ENCODE measurements at regions not wholly inside any gene's neighbourhood (a gene's known extent, or its start where the extent isn't known, plus 50 kb on each side); places are given as distances from the start of the nearest gene placed in this dataset.

DNA sequence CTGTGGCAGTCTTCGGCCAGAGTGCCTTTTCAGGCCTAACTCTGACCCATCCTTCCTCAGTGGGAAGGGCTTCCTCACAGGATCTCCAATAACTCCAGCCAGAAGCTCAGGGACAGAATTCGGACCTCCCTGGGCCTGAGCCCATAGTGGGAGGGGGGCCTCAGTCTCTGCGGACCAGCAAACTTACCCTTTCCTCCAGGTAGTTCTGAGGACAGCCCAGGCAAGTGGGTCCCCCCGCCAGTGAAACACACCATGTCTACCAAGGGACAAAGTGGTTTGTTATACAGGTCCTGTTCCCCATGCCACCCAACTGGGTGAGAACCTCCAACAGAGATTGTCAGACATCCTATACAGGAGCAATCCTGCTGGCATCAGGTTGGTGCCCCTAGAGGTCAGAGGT, 350.4 kb downstream of the RAB28 start:
- H3K27me3 ChIP-seq (ENCODE audit: control insufficient read depth in 2 of 2, insufficient read depth in 1 of 2, low read length in 1 of 2) = no peaks in the 10 kb centered on the region
- peaks cover 0 to 8% of the 10 kb centered on the region in 2 donors for H3K9me3 ChIP-seq (ENCODE audit: control insufficient read depth in 2 of 2, insufficient read depth in 1 of 2, low read length in 1 of 2)
- no peak overlapping the region for H3K4me3 ChIP-seq (ENCODE audit: low read length in 2 of 2)
- no peak overlapping the region for H3K27ac ChIP-seq (ENCODE audit: low read depth in 1 of 2, low read length in 1 of 2)
- no peaks in the 10 kb centered on the region for H3K4me1 ChIP-seq (ENCODE audit: control insufficient read depth in 2 of 2, insufficient read depth in 2 of 2, low read length in 2 of 2)
- 98% methylated on average over 4 of the region's 4 CpGs for WGBS
- no peaks in the 10 kb centered on the region for H3K36me3 ChIP-seq (ENCODE audit: control insufficient read depth in 2 of 2, insufficient read depth in 2 of 2, low read length in 1 of 2)
- DNase-seq (ENCODE audit: low read depth in 6 of 9, low spot score in 9 of 9) = no peak

DNA sequence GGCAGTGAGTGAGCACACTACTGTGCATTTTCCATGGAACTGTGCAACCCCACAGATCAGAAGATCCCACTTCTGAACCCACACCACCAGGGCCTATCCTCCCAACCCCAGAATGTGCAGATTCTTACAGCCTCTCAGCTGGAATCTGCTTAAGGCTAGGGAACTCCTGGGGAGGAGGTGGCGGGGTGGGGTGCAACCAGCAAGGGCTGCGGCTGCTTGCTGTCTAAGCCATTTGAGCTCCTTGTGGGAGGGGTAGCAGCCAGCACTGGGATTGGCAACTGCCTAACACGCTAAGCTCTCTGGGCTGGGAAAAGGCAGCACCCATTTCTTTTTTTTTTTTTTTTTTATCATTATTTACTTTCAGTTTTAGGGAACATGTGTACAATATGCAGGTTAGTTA, 353.3 kb downstream of the RAB28 start:
- H3K4me3 ChIP-seq (ENCODE audit: low read length in 2 of 2) = no peak overlapping the region
- H3K27me3 ChIP-seq (ENCODE audit: control insufficient read depth in 2 of 2, insufficient read depth in 1 of 2, low read length in 1 of 2) = no peaks in the 10 kb centered on the region
- WGBS = 59% methylated on average over 3 of the region's 3 CpGs
- DNase-seq (ENCODE audit: low read depth in 6 of 9, low spot score in 9 of 9) = no peak
- no peak overlapping the region for H3K27ac ChIP-seq (ENCODE audit: low read depth in 1 of 2, low read length in 1 of 2)
- no peaks in the 10 kb centered on the region for H3K36me3 ChIP-seq (ENCODE audit: control insufficient read depth in 2 of 2, insufficient read depth in 2 of 2, low read length in 1 of 2)
- H3K9me3 ChIP-seq (ENCODE audit: control insufficient read depth in 2 of 2, insufficient read depth in 1 of 2, low read length in 1 of 2) = peaks cover 0 to 8% of the 10 kb centered on the region in 2 donors
- no peaks in the 10 kb centered on the region for H3K4me1 ChIP-seq (ENCODE audit: control insufficient read depth in 2 of 2, insufficient read depth in 2 of 2, low read length in 2 of 2)

DNA sequence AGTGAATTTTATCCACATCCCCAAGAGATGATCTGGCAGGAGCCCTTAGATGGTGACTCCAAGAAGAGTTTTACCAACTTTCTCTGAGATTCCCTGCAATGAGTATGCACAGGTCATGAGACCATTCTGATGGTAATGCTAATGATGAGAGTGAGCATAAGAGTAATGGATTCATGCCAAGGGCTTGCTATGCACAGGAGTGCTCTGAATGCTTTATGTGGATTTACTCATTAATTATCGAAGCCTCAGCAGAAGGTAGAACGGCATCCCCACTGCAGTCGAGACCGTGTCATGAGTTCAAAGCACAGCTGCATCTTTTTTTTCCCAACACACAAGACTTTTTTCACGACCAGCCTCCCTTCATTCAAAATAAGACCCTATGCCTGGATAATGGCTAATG, 355.0 kb downstream of the RAB28 start:
- H3K4me3 ChIP-seq (ENCODE audit: low read length in 2 of 2) = no peak overlapping the region

DNA sequence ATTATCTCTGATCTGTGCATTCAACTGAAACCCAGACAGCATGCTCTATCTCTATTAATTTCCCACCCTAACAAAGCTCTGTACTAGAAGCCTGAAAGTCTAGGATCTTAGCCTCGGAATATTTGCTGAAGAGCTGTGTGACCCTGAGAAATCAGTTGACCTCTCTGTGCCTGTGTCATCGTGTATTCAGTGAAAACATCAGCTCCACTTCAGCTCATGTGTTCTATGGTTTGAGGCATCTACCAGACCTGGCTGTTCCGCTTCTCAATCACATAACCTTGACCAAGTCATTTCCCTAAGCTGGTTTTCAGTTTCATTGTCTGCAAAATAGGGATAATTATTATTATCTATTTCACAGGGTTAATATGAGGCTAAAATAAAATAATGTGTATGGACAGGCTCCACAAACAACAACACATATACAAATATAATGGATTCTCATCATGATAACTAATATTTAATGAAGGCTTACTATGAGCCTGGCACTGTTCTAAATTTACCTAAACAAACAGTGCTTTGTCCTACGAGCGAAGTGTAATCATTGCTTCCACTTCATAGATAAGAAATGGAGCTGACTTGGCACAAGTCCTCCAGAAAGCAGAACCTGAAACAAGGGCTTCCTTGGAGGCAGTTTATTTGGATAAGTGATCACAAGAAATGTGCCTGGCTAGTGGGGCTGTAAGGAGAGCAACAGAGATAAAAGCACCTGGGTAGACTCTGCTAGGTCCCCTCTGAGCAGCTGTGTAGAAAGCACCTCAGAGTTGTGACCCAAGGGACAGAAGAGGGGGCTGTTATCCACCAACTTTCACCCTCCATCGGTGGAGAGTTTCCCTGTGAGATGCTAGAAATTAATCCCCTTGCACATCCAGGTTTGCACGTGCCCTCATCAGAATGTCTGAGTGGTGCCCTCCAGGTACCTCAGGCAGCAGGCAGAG, 356.9 kb downstream of the RAB28 start:
- Histone ChIP-seq H3K4me3 (ENCODE audit: low read length in 2 of 2) (no peak overlapping the region), H3K9me3 (ENCODE audit: control insufficient read depth in 2 of 2, insufficient read depth in 1 of 2, low read length in 1 of 2) (no peaks in the 10 kb centered on the region), H3K36me3 (ENCODE audit: control insufficient read depth in 2 of 2, insufficient read depth in 2 of 2, low read length in 1 of 2) (no peaks in the 10 kb centered on the region), H3K27ac (ENCODE audit: low read depth in 1 of 2, low read length in 1 of 2) (no peak overlapping the region), H3K4me1 (ENCODE audit: control insufficient read depth in 2 of 2, insufficient read depth in 2 of 2, low read length in 2 of 2) (no peaks in the 10 kb centered on the region), H3K27me3 (ENCODE audit: control insufficient read depth in 2 of 2, insufficient read depth in 1 of 2, low read length in 1 of 2) (no peaks in the 10 kb centered on the region)
- WGBS = 65% methylated on average over 7 of the region's 7 CpGs
- DNase-seq (ENCODE audit: low read depth in 6 of 9, low spot score in 9 of 9) = no peak

More for the DNA sequence above, 355.0 kb downstream of the RAB28 start:
- Histone ChIP-seq H3K9me3 (ENCODE audit: control insufficient read depth in 2 of 2, insufficient read depth in 1 of 2, low read length in 1 of 2) (peaks cover 0 to 8% of the 10 kb centered on the region in 2 donors), H3K27ac (ENCODE audit: low read depth in 1 of 2, low read length in 1 of 2) (no peak overlapping the region), H3K36me3 (ENCODE audit: control insufficient read depth in 2 of 2, insufficient read depth in 2 of 2, low read length in 1 of 2) (no peaks in the 10 kb centered on the region), H3K27me3 (ENCODE audit: control insufficient read depth in 2 of 2, insufficient read depth in 1 of 2, low read length in 1 of 2) (no peaks in the 10 kb centered on the region), H3K4me1 (ENCODE audit: control insufficient read depth in 2 of 2, insufficient read depth in 2 of 2, low read length in 2 of 2) (no peaks in the 10 kb centered on the region)
- whole genome bisulfite sequencing = 95% methylated on average over 5 of the region's 5 CpGs
- DNase-seq (ENCODE audit: low read depth in 6 of 9, low spot score in 9 of 9) = no peak

DNA sequence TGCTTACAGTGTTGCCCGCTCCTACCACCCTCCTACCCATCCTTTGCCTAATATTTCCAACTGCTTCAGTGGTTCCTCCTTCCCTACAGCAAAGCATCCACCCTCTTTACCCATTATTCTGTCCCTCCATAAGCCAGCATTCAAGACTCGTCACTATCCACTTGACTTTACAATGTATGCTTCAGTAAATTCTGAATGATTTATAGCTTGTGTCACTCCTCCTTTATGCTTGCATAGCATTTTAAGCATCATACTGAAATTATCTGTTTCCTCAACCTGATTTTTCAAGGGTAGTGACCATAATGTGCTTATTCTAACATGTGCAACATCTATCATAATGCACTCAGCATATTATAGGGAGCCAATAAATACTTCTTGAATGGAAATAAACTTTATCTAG, 365.5 kb downstream of the RAB28 start:
- H3K27ac ChIP-seq (ENCODE audit: low read depth in 1 of 2, low read length in 1 of 2) = no peak overlapping the region
- no peaks in the 10 kb centered on the region for H3K9me3 ChIP-seq (ENCODE audit: control insufficient read depth in 2 of 2, insufficient read depth in 1 of 2, low read length in 1 of 2)
- H3K27me3 ChIP-seq (ENCODE audit: control insufficient read depth in 2 of 2, insufficient read depth in 1 of 2, low read length in 1 of 2) = no peaks in the 10 kb centered on the region
- DNase-seq (ENCODE audit: low read depth in 6 of 9, low spot score in 9 of 9) = no peak
- WGBS = 89% methylated on average over 2 of the region's 2 CpGs
- H3K36me3 ChIP-seq (ENCODE audit: control insufficient read depth in 2 of 2, insufficient read depth in 2 of 2, low read length in 1 of 2) = no peaks in the 10 kb centered on the region
- H3K4me3 ChIP-seq (ENCODE audit: low read length in 2 of 2) = no peak overlapping the region
- H3K4me1 ChIP-seq (ENCODE audit: control insufficient read depth in 2 of 2, insufficient read depth in 2 of 2, low read length in 2 of 2) = no peaks in the 10 kb centered on the region

DNA sequence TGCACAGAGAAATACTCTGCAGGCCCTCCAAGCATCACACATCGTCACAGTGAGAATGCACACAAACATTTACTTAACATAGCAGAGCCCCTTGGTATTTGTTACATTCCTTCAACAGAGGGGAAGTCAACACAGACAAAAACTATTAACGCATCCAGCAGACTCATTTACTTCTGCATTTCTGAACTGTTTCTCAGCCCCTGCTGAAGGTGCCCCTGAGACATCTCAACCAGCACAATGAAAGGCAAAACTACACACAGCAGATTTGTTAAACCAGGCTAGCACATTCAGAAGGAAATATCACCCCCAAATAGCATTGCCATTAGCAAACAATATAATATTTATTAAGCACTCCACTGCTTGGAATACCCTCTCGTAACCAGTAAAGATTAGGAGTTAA, 367.0 kb downstream of the RAB28 start:
- H3K4me1 ChIP-seq (ENCODE audit: control insufficient read depth in 2 of 2, insufficient read depth in 2 of 2, low read length in 2 of 2) = no peaks in the 10 kb centered on the region
- H3K4me3 ChIP-seq (ENCODE audit: low read length in 2 of 2) = no peak overlapping the region
- 54% methylated on average over 3 of the region's 3 CpGs for WGBS
- H3K9me3 ChIP-seq (ENCODE audit: control insufficient read depth in 2 of 2, insufficient read depth in 1 of 2, low read length in 1 of 2) = no peaks in the 10 kb centered on the region
- no peak for DNase-seq (ENCODE audit: low read depth in 6 of 9, low spot score in 9 of 9)
- no peaks in the 10 kb centered on the region for H3K27me3 ChIP-seq (ENCODE audit: control insufficient read depth in 2 of 2, insufficient read depth in 1 of 2, low read length in 1 of 2)
- no peaks in the 10 kb centered on the region for H3K36me3 ChIP-seq (ENCODE audit: control insufficient read depth in 2 of 2, insufficient read depth in 2 of 2, low read length in 1 of 2)
- H3K27ac ChIP-seq (ENCODE audit: low read depth in 1 of 2, low read length in 1 of 2) = no peak overlapping the region

DNA sequence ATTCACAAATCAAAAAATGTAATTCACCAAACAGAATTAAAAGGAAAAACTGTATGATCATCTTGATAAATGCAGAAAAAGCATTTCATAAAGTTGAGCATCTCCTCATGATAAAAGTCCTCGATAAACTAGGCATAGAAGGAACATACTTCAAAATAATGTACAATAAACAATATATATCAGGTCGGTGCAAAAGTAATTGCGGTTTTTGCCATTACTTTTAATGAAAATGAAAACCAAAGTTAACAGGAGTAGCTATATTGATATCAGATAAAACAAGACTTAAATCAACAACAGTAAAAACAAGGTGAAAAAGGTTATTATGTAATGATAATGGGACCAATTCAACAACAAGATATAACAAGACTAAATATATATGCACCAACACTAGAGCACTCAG, 372.1 kb downstream of the RAB28 start:
- Histone ChIP-seq H3K4me3 (ENCODE audit: low read length in 2 of 2) (no peak overlapping the region), H3K27ac (ENCODE audit: low read depth in 1 of 2, low read length in 1 of 2) (no peak overlapping the region), H3K4me1 (ENCODE audit: control insufficient read depth in 2 of 2, insufficient read depth in 2 of 2, low read length in 2 of 2) (no peaks in the 10 kb centered on the region), H3K36me3 (ENCODE audit: control insufficient read depth in 2 of 2, insufficient read depth in 2 of 2, low read length in 1 of 2) (no peaks in the 10 kb centered on the region), H3K9me3 (ENCODE audit: control insufficient read depth in 2 of 2, insufficient read depth in 1 of 2, low read length in 1 of 2) (peaks cover 0 to 3% of the 10 kb centered on the region in 2 donors), H3K27me3 (ENCODE audit: control insufficient read depth in 2 of 2, insufficient read depth in 1 of 2, low read length in 1 of 2) (no peaks in the 10 kb centered on the region)
- no peak for DNase-seq (ENCODE audit: low read depth in 6 of 9, low spot score in 9 of 9)
- WGBS = 94% methylated on average over 3 of the region's 3 CpGs

DNA sequence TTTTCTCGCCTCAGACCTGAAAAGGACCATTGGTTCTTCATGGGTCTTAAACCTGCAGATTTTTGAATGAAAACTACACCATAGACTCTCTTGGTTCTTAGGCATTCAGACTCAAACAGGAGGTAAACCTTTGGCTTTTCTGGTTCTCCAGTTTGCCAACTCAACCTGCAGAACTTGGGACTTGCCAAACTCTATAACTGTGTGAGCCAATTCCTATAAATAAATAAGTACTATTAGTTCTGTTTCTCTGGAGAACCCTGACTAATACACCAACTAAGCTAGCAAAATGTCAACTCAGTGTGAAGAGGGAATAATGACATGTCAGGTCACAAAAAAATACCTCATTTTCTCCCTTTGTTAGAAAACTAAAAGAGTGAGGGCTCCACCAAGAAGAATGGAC, 374.6 kb downstream of the RAB28 start:
- H3K27ac ChIP-seq (ENCODE audit: low read depth in 1 of 2, low read length in 1 of 2) = no peak overlapping the region
- H3K36me3 ChIP-seq (ENCODE audit: control insufficient read depth in 2 of 2, insufficient read depth in 2 of 2, low read length in 1 of 2) = no peaks in the 10 kb centered on the region
- no peak for DNase-seq (ENCODE audit: low read depth in 6 of 9, low spot score in 9 of 9)
- 84% methylated on average over 1 of the region's 1 CpG for WGBS
- peaks cover 0 to 6% of the 10 kb centered on the region in 2 donors for H3K9me3 ChIP-seq (ENCODE audit: control insufficient read depth in 2 of 2, insufficient read depth in 1 of 2, low read length in 1 of 2)
- H3K27me3 ChIP-seq (ENCODE audit: control insufficient read depth in 2 of 2, insufficient read depth in 1 of 2, low read length in 1 of 2) = no peaks in the 10 kb centered on the region
- H3K4me1 ChIP-seq (ENCODE audit: control insufficient read depth in 2 of 2, insufficient read depth in 2 of 2, low read length in 2 of 2) = no peaks in the 10 kb centered on the region
- no peak overlapping the region for H3K4me3 ChIP-seq (ENCODE audit: low read length in 2 of 2)

DNA sequence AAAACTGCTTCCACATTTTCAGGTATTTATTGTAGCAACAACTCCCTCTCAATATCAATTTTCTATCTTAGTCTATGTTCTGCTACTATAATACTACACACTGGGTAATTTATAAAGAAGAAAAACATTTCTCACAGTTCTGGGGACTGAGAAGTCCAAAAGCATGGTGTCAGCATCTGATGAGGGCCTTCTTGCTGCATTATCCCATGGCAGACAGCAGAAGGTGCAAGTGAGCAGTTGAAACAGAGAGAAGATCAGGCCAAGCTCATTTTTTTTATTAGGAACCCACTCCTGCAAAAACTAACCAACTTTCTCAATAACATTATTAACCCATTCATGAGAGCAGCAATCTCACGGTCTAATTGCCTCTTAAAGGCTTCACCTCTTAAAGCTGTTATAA, 376.0 kb downstream of the RAB28 start:
- no peaks in the 10 kb centered on the region for H3K4me1 ChIP-seq (ENCODE audit: control insufficient read depth in 2 of 2, insufficient read depth in 2 of 2, low read length in 2 of 2)
- no peak overlapping the region for H3K4me3 ChIP-seq (ENCODE audit: low read length in 2 of 2)
- no peak overlapping the region for H3K27ac ChIP-seq (ENCODE audit: low read depth in 1 of 2, low read length in 1 of 2)
- WGBS = 94% methylated on average over 1 of the region's 1 CpG
- no peaks in the 10 kb centered on the region for H3K27me3 ChIP-seq (ENCODE audit: control insufficient read depth in 2 of 2, insufficient read depth in 1 of 2, low read length in 1 of 2)
- DNase-seq (ENCODE audit: low read depth in 6 of 9, low spot score in 9 of 9) = no peak
- peaks cover 0 to 6% of the 10 kb centered on the region in 2 donors for H3K9me3 ChIP-seq (ENCODE audit: control insufficient read depth in 2 of 2, insufficient read depth in 1 of 2, low read length in 1 of 2)
- no peaks in the 10 kb centered on the region for H3K36me3 ChIP-seq (ENCODE audit: control insufficient read depth in 2 of 2, insufficient read depth in 2 of 2, low read length in 1 of 2)
